ENCODE measurements at regions not wholly inside any gene's neighbourhood (a gene's known extent, or its start where the extent isn't known, plus 50 kb on each side); places are given as distances from the start of the nearest gene placed in this dataset.
"Not testable (repeated sequence)": the region's sequence is repeated elsewhere in the genome, so short reads cannot be mapped to it uniquely, and the experiment has no call there.

- H4K20me1 ChIP-seq (ENCODE audit: low read depth, low read length) = no peaks in the 10 kb centered on the region
- no peaks in the 10 kb centered on the region for H3K36me3 ChIP-seq (ENCODE audit: low read length)
- TF ChIP-seq CTCF (IDR thresholded peaks at IDR 0.05; ENCODE audit: insufficient read depth, low read length, poor library complexity, severe bottlenecking) (no peak), EZH2phosphoT487 (conservative IDR thresholded peaks at IDR 0.05; ENCODE audit: low read length) (no peak)
- H3K9me3 ChIP-seq (ENCODE audit: insufficient read depth, low read length) = no peaks in the 10 kb centered on the region
- no peak overlapping the region for H3K9ac ChIP-seq (ENCODE audit: low read length)
- H3K79me2 ChIP-seq (ENCODE audit: insufficient read depth, low read length) = no peaks in the 10 kb centered on the region
- no peaks in the 10 kb centered on the region for H3F3A ChIP-seq (ENCODE audit: insufficient read depth)
- no peak overlapping the region for H3K4me2 ChIP-seq (ENCODE audit: low read depth, low read length, poor library complexity, severe bottlenecking)
- no peak overlapping the region for H3K4me3 ChIP-seq (ENCODE audit: insufficient read depth, low read length, poor library complexity, severe bottlenecking)
- no peak overlapping the region for H3K27ac ChIP-seq (ENCODE audit: low read depth, low read length)
- H2AFZ ChIP-seq (ENCODE audit: low read depth, low read length, severe bottlenecking) = no peak overlapping the region
- no peaks in the 10 kb centered on the region for H3K27me3 ChIP-seq (ENCODE audit: low read length)
- no peaks in the 10 kb centered on the region for H3K9me2 ChIP-seq (replicated peaks; ENCODE audit: insufficient read depth, low read length)
Observed at GRCh38 chrX:65406532-65406931, 128.1 kb downstream of the LAS1L start.

GRCh38 chrX:65392284-65392683, 142.3 kb downstream of the LAS1L start:
- no peak overlapping the region for H3K4me2 ChIP-seq (ENCODE audit: low read depth, low read length, poor library complexity, severe bottlenecking)
- no peaks in the 10 kb centered on the region for H3K27me3 ChIP-seq (ENCODE audit: low read length)
- no peaks in the 10 kb centered on the region for H3K36me3 ChIP-seq (ENCODE audit: low read length)
- TF ChIP-seq EZH2phosphoT487 (conservative IDR thresholded peaks at IDR 0.05; ENCODE audit: low read length) = no peak
- no peak for TF ChIP-seq CTCF (IDR thresholded peaks at IDR 0.05; ENCODE audit: insufficient read depth, low read length, poor library complexity, severe bottlenecking)
- H4K20me1 ChIP-seq (ENCODE audit: low read depth, low read length) = no peaks in the 10 kb centered on the region
- no peaks in the 10 kb centered on the region for H3K9me3 ChIP-seq (ENCODE audit: insufficient read depth, low read length)
- H2AFZ ChIP-seq (ENCODE audit: low read depth, low read length, severe bottlenecking) = no peak overlapping the region
- no peak overlapping the region for H3K27ac ChIP-seq (ENCODE audit: low read depth, low read length)
- H3K9me2 ChIP-seq (replicated peaks; ENCODE audit: insufficient read depth, low read length) = no peaks in the 10 kb centered on the region
- no peak overlapping the region for H3K4me3 ChIP-seq (ENCODE audit: insufficient read depth, low read length, poor library complexity, severe bottlenecking)
- no peaks in the 10 kb centered on the region for H3K79me2 ChIP-seq (ENCODE audit: insufficient read depth, low read length)
- H3F3A ChIP-seq (ENCODE audit: insufficient read depth) = no peaks in the 10 kb centered on the region
- H3K9ac ChIP-seq (ENCODE audit: low read length) = no peak overlapping the region

GRCh38 chrX:65389120-65389519, 145.5 kb downstream of the LAS1L start:
- not testable (repeated sequence) for H3K79me2 ChIP-seq (ENCODE audit: insufficient read depth, low read length); H3K27me3 ChIP-seq (ENCODE audit: low read length); H3K36me3 ChIP-seq (ENCODE audit: low read length); H3K9me2 ChIP-seq (replicated peaks; ENCODE audit: insufficient read depth, low read length); H3K9ac ChIP-seq (ENCODE audit: low read length); H3K4me3 ChIP-seq (ENCODE audit: insufficient read depth, low read length, poor library complexity, severe bottlenecking); H3K9me3 ChIP-seq (ENCODE audit: insufficient read depth, low read length); H4K20me1 ChIP-seq (ENCODE audit: low read depth, low read length); H2AFZ ChIP-seq (ENCODE audit: low read depth, low read length, severe bottlenecking); H3F3A ChIP-seq (ENCODE audit: insufficient read depth); H3K27ac ChIP-seq (ENCODE audit: low read depth, low read length); H3K4me2 ChIP-seq (ENCODE audit: low read depth, low read length, poor library complexity, severe bottlenecking)
